Peyer's patch (tissue), 4 donors: ENCODE measurements at regions not wholly inside any gene's neighbourhood (a gene's known extent, or its start where the extent isn't known, plus 50 kb on each side); places are given as distances from the start of the nearest gene placed in this dataset.

Experiments used
- CTCF ChIP-seq, 6 experiments: fragments of 450-650 bp in 4 of 6; fragments of 200-600 bp in 2 of 6; sonication (generic) in 1 of 6; IDR thresholded peaks; one replicate each; pipeline ENCODE4 v1.5.1; 2017 to 2019; ENCODE audit warnings: antibody characterized with exemption in 6 of 6, mild to moderate bottlenecking in 3 of 6, moderate library complexity in 1 of 6
- POLR2A ChIP-seq, 2 donors: fragments of 450-650 bp; IDR thresholded peaks; one replicate each; pipeline ENCODE4 v1.5.1; 2017; ENCODE audit warnings: antibody characterized with exemption in 2 of 2, mild to moderate bottlenecking in 2 of 2, moderate library complexity in 2 of 2

- TF ChIP-seq CTCF (IDR thresholded peaks at IDR 0.05), result no peak
- TF ChIP-seq POLR2A (IDR thresholded peaks at IDR 0.05), result no peak
Measured at GRCh38 chr16:52855463-52855862, 197.2 kb downstream of the CHD9NB start.
